ENCODE measurements at regions not wholly inside any gene's neighbourhood (a gene's known extent, or its start where the extent isn't known, plus 50 kb on each side); places are given as distances from the start of the nearest gene placed in this dataset.
A peak's percentile ranks its signal among the peaks of the same experiment; 100 is the strongest.
"Not testable (repeated sequence)": the region's sequence is repeated elsewhere in the genome, so short reads cannot be mapped to it uniquely, and the experiment has no call there.

DNA sequence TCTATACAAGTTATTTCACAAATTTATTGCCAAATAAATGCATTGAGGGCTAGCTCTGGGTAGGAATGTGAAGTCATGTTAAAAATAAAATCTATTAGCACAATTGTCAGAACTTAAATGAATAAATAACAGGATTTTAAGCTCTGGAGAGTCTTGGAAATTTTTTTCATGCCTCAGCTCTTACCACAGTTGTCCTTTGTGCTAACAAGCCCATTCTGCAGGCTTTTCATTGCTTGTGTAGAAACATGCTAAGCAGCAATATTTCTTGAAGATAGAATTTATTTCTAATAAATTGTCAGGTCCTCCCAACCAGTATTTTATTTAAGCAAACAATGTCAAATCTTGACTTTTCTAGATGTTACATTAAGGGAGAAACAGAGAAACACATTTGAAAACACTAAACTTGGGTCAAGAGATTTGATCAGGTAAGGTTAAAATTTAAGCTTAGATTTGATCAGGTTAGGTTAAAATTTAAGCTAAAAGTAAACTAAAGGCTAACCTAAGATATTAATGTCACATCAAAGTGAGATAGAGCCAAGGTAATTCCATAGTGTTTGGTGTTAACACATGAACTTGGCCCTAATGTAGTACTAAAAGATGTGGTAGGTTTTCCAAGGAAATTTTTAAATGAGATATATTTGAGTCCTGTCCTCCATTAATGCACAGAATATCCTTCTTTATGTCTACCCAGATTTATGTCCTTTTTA lies 179.1 kb upstream of the IL1RAPL1 start:
- no peak overlapping the region for H3K4me3 ChIP-seq (replicated peaks in 1 of 2; ENCODE audit: low read depth in 2 of 2, low read length in 2 of 2)
- TF ChIP-seq CTCF (IDR thresholded peaks at IDR 0.05; ENCODE audit: low read depth, low read length): no peak
- no peak for DNase-seq (ENCODE audit: low read depth in 2 of 2)

GRCh38 chrX:28398342-28398741 lies 188.9 kb upstream of the IL1RAPL1 start:
- no peak for DNase-seq (ENCODE audit: low read depth in 2 of 2)
- no peak for TF ChIP-seq CTCF (IDR thresholded peaks at IDR 0.05; ENCODE audit: low read depth, low read length)

GRCh38 chrX:28391528-28391927 lies 195.7 kb upstream of the IL1RAPL1 start:
- H3K4me3 ChIP-seq (replicated peaks in 1 of 2; ENCODE audit: low read depth in 2 of 2, low read length in 2 of 2): no peak overlapping the region
- DNase-seq (ENCODE audit: low read depth in 2 of 2): peak; percentile 17 to 60
- TF ChIP-seq CTCF (IDR thresholded peaks at IDR 0.05; ENCODE audit: low read depth, low read length): no peak

More at GRCh38 chrX:28398342-28398741, 188.9 kb upstream of the IL1RAPL1 start:
- H3K4me3 ChIP-seq (replicated peaks in 1 of 2; ENCODE audit: low read depth in 2 of 2, low read length in 2 of 2): no peak overlapping the region

DNA sequence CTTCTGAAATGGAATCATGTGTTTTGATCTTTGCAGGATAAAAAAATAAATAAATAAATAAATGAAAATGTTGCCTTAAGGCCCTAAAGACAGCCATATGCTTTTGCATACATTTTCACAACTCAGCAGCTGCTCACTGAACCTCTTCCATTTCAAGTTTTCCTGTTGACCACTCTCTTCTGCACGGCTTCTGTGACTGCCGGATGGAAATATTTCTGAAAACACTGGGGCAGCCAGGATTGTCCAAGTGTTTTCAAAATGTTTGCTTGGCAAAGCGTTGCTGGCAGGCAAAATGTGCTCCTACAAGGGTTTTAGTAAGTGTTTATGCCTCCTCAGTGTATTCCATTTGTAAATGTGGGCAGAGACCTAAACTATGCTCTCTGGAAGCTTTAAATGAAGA lies 208.1 kb upstream of the IL1RAPL1 start:
- H3K4me3 ChIP-seq (replicated peaks in 1 of 2; ENCODE audit: low read depth in 2 of 2, low read length in 2 of 2): no peak overlapping the region
- TF ChIP-seq CTCF (IDR thresholded peaks at IDR 0.05; ENCODE audit: low read depth, low read length): no peak
- no peak for DNase-seq (ENCODE audit: low read depth in 2 of 2)

GRCh38 chrX:28367649-28368048 lies 219.6 kb upstream of the IL1RAPL1 start:
- not testable (repeated sequence) for H3K4me3 ChIP-seq (replicated peaks in 1 of 2; ENCODE audit: low read depth in 2 of 2, low read length in 2 of 2); DNase-seq (ENCODE audit: low read depth in 2 of 2)

DNA sequence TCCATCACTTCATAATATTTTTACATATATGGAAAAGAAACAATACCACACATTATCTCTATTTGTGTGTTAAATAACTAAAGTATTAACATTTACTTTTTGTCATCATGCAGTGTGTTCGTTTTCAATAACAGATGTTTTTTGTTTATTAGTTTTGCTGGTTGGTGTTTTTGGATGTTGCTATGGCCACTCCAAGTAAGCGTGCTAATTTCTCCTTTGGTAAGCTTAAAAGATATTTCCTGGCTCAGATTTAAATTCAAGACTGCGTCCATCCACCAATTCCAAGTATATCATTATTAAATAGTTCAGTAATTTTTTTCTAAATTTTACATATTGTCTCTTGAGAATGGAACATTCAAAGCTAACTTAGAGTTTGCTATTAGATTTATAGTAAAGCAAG lies 235.4 kb upstream of the IL1RAPL1 start:
- H3K4me3 ChIP-seq (replicated peaks in 1 of 2; ENCODE audit: low read depth in 2 of 2, low read length in 2 of 2): no peak overlapping the region
- TF ChIP-seq CTCF (IDR thresholded peaks at IDR 0.05; ENCODE audit: low read depth, low read length): no peak
- DNase-seq (ENCODE audit: low read depth in 2 of 2): no peak

DNA sequence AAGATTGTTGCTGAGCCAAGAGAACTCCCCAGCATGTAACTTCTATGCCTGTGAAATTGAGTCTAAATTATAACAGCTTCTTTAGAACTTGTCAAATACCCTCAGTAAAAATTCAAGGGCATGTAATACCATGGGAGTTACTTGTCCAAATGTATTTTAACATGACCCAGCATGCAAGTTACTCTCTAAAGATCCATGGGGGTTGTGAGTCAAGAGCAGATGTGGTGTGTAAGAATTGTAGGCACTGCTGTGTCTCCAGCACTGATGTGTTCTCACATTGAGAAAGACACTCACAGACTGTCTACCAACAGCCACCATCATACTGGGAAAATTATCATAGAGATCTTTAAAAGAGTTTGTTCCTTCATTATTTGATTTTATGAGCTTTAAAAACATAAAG lies 237.4 kb upstream of the IL1RAPL1 start:
- no peak for TF ChIP-seq CTCF (IDR thresholded peaks at IDR 0.05; ENCODE audit: low read depth, low read length)
- H3K4me3 ChIP-seq (replicated peaks in 1 of 2; ENCODE audit: low read depth in 2 of 2, low read length in 2 of 2): no peak overlapping the region
- DNase-seq (ENCODE audit: low read depth in 2 of 2): no peak

Measured in cardiac fibroblast (primary cell).